HS-27A (cell line): ENCODE measurements at regions not wholly inside any gene's neighbourhood (a gene's known extent, or its start where the extent isn't known, plus 50 kb on each side); places are given as distances from the start of the nearest gene placed in this dataset.
"Not testable (repeated sequence)": the region's sequence is repeated elsewhere in the genome, so short reads cannot be mapped to it uniquely, and the experiment has no call there.

Experiments
- DNase-seq: peaks from one replicate; pipeline ENCODE4 v3.0.0-alpha.2; 2012; ENCODE audit warnings: low read depth, missing footprints

DNA sequence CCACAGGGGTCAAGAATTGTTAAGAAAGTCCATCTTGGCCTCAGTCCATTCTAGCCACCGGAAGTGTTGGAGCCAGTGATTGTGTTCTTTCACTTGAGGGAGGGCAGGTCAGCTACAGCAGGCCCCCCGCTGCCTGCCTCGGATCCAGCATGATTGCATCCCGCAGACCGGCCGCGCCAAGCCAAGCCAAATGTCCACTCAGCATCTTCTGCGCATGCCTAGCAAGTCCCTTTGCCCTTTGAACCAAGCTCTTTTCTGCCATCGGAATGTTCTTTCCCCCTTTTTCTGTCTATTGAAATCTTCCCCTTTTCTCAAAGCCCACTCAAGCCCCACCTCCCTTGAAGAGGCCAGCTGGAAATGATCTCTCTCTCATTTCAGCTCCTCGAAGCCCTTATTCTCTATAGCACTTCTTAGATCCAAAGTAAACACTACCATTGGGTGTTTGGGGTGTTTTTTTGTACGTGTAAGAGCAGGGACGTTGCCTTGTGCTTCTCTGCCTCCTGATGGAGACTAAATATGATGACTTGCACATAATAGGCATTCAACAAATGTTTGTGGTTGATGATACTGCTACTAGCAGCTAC lies 147.8 kb upstream of the BCOR start:
- DNase-seq = no peak

- no peak for DNase-seq
These were observed 147.2 kb upstream of the BCOR start for GRCh38 chrX:40244980-40245379.

DNA sequence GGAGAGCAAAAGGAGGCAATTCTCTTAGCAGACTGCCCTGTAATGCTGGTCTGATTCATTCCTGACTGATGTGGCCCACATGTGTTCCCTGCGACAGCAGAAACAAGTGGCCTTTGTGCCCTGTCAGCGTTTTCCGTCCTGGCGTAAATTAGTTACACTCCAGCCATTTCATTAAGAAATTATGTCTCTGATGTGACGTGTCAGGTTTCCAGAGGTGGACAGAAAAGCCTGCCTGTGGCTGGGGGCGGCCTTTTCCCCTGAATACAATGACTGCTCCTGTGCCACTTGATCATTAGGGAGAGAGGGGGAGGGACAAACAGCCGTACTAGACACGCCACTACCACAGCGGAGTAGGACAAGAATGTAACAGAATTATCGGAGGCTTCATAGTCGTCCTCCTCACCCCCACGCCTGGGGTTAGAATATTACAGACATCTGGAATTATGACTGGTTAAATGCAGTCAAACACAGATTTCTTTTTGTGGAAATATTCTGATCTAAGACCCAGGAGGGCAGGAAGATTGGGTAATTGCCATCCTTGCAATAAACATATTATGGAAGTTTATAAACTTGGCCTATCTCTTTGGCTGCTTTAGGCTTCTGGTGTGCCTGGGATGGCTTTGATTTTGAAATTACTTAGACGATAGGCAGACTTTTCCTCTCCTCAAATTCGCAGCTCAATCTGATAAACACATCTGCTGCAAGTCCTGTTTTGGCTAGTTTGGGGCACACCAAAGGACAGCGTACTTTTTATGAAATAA lies 146.2 kb upstream of the BCOR start:
- DNase-seq = no peak

- no peak for DNase-seq
These were observed 143.1 kb upstream of the BCOR start for GRCh38 chrX:40240844-40241243.

DNA sequence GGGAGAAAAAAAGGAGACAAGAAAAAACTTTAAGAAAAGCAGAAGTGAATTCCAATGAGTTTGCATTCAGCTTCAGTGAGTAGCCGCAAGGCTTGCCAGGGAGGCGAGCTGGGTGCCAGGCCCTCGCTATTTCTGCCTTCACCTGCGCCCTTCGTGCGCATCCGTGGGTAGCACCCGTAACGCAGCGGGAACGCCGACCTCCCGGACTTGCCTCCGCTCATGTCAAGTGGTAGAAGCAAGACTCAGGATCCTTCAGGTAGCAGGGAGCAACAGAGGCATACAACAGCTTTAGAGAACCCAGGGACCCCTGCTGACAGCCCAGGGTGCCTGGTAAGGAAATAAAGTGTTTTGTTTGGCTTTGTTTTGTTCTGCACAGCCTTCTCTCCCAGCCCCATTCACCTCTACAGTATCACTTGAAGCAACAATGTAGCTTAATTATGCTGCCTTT lies 140.0 kb upstream of the BCOR start:
- no peak for DNase-seq

DNA sequence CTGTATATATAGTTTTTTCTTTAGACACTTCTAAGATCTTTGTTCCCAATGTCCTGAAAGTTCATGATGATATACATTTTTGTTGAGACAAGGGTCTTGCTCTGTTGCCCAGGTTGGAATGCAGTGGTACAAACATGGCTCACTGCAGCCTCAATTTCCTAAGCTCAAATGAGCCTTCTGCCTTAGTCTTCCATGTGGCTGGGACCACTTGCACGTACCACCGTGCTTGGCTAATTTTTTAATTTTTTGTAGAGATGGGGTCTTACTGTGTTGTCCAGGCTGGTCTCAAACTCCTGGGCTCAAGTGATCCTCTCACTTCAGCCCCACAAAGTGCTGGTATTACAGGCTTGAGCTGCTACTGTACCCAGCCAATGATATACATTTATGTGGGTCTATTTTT lies 132.9 kb upstream of the BCOR start:
- no peak for DNase-seq

DNA sequence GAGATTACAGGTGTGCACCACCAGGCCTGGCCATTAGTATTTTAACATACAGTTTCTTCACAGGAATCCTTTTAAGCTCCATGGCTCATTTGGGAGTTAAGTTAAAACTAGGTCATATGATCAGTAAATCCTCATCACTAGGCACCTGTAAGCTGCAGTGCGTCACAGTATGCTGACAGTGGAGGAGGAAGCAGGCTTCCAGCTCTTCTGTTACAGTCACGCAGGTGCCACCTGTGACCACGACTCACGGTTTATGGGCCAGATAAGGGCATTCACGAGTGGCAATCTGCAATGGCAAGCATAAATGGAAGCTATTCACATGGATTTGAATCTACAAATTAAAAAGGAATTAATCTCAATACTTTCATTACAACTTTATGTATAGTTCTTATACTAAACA lies 129.4 kb upstream of the BCOR start:
- DNase-seq = no peak

- no peak for DNase-seq
These were observed 126.9 kb upstream of the BCOR start for GRCh38 chrX:40224658-40225057.

DNA sequence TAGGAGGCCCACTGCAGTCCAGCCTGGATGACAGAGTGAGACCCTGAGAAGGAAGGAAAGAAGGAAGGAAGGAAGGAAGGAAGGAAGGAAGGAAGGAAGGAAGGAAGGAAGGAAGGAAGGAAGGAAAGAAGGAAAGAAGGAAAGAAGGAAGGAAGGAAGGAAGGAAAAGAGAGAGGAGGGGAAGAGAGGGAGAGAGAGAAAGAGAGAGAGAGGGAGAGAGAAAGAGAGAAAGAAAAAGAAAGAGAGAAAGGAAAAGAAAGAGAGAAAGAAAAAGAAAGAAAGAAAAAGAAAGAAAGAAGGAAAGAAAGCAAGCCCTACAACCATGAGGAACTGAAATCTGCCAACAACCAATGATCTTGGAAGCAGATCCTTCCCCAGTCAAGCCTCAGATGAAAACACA lies 124.9 kb upstream of the BCOR start:
- DNase-seq = not testable (repeated sequence)

- DNase-seq = no peak
These were observed 115.3 kb upstream of the BCOR start for GRCh38 chrX:40213092-40213491.

DNA sequence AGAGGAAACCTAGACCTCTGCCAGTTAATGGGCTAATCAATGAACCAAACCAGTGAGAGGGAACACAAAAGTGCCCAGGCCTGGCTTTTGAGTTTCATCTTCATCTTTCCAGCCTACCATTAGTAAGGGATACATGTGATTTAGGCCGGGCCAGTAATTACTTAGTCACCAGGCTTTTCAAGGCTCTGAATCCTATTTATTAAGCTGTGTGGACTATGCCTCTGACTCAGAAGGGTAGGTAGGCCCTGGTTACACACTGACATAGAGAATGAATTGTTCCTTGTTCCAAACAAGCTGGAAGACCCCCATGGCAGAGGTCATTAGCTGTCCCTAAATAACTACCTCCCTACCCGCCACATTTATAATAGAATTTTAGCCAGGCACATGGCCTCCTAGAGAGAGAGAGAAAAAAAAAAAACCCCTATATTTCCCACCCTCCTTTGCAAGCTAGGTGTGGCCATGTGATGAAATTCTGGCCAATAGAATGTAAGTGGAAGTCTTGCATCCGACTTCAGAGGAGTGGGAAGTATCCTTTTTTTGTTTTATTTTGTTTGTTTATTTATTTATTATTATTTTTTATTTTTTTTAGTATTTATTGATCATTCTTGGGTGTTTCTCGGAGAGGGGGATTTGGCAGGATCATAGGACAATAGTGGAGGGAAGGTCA lies 112.3 kb upstream of the BCOR start:
- no peak for DNase-seq

DNA sequence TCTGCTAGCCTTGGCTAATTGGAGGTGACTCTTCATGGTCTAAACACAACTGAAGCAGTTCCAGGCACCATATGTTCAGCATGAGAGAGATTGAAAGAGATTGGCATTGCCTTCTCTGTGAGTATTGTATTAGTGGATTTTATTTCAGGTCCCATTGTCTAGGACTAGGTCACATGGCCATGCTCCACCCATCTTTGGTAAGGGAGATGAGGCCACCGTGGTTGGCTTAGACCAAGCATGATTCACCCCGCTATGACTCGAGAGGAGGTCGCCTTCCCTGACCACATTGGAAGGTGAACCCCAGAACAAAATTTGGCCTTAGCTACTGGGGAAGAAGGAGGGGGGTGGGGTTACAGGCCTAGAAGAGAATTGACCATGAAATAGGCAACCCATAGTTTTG lies 109.9 kb upstream of the BCOR start:
- DNase-seq = peak; percentile 7

- DNase-seq = no peak
These were observed 107.7 kb upstream of the BCOR start for GRCh38 chrX:40205471-40205870.

DNA sequence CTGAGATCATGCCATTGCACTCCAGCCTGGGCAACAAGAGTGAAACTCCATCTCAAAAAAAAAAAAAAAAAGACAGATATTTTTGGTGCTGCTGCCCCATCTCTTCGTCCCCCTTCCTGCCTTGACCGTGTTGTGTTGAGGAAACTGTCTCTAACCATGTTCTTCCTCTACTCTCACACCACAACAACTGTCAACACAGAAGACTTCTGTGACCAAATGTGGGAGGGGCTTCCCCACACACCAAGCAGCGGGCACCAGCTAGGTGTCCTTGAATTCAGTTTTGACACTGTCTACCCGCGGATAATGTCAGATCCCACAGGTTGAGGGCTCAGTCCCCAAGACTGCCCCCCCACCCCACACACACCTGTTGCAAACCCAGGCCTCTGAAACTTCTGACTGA lies 104.7 kb upstream of the BCOR start:
- DNase-seq = no peak

- no peak for DNase-seq
These were observed 103.6 kb upstream of the BCOR start for GRCh38 chrX:40201329-40201885.

GRCh38 chrX:40199704-40200103 lies 101.9 kb upstream of the BCOR start:
- no peak for DNase-seq

GRCh38 chrX:40197071-40197470 lies 99.3 kb upstream of the BCOR start:
- DNase-seq = no peak

DNA sequence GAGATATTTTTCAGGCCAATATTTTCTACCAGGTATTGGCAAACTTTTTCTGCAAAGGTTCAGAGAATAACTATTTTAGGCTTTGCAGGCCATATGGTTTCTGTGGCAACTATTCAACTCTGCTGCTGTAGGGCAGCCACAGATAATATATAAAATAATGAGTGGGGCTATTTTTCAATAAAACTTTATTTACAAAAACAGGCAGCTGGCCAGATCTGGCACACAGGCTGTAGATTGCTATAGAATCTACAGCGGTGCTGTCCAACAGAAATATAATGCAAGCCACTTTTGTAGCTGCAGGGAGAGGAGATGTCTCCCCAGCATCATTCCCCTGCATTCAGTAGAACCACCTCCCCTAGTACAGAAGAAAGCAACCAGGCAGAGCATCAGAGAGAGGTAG lies 97.6 kb upstream of the BCOR start:
- no peak for DNase-seq

DNA sequence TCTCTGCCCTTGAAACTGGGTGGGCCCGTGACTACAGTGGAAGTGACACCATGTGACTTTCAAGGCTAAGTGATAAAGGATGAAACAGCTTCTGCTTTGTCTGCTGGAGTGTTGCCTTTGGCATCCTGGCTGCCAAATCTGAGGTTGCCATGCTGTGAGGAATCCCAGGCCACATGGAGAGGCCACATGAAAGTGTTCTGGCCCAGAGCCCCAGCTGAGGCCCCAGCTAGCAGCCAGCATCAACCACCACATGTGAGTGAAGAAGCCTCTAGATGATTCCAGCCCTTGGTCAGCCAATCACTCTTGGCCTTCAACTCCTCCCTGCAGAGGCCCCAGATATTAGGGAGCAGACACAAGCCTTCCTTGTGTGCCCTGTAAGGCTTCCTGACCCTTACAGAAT lies 94.4 kb upstream of the BCOR start:
- no peak for DNase-seq

DNA sequence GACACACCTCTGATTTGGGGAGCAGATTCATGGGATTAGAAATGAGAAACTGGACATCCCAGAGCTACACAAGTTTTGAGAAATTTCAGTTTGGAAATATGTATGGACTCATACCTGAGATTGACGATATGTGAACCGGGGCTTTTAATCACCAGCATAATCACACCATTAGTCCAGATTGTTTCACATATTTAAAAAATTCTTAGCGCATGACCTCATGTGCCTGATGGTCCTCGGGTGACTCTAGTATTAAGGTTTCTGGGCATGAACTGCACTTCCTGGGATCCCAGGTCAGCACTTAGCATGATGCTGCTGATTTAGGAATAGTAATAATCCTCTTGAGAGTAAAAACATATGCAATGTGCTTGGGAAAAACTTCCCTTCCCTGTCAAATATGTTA lies 91.9 kb upstream of the BCOR start:
- no peak for DNase-seq

- DNase-seq = no peak
These were observed 91.0 kb upstream of the BCOR start for GRCh38 chrX:40188573-40189417.

GRCh38 chrX:40184968-40185367 lies 87.2 kb upstream of the BCOR start:
- DNase-seq = no peak
